Glomerular visceral epithelial cell (primary cell): ENCODE measurements at regions not wholly inside any gene's neighbourhood (a gene's known extent, or its start where the extent isn't known, plus 50 kb on each side); places are given as distances from the start of the nearest gene placed in this dataset.
"Not testable (repeated sequence)": the region's sequence is repeated elsewhere in the genome, so short reads cannot be mapped to it uniquely, and the experiment has no call there.

Experiments used
- DNase-seq: peaks from one replicate; pipeline ENCODE4 v3.0.0-alpha.2; 2016; ENCODE audit errors: extremely low spot score

DNA sequence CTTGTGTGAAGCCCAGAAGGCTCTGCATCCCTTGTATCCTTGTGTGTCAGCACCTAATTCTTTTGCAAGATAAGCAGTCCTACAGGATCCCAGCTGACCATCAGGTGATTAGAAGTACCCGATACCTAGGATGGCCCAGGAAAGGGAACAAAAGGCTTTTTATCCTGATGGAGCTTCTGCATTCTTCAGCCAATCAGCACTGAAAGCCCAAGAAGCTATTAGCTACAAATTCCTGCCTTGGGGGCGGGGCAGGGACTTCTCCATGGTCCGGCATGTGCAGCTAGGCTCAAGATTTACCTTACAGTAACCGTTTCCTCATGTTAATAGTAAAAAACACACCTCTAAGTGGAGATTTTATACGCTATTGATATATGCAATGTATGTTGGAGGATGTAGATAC is 264.6 kb upstream of the THUMPD2 start:
- no peak for DNase-seq

DNA sequence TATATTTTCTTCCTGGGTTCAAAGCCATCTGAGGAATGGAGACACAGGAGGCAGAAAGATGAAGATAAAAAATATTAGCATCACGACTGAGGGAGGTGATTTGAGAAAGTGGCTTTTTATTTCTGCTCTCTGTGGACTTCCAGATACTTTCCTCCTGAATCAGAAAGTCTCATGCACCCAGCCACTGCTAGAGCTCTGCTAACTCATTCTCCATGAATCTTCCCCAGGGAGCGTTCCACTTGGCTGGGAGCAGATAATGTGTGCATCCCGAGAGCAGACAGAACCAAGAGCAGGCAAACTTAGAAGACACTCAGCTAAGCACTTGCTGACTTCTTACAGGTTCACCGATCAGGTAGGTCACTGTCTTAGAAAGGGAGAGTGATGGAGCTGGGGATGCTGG is 264.1 kb upstream of the THUMPD2 start:
- peak; percentile 1 for DNase-seq

- DNase-seq = peak; percentile 7
Measured at GRCh38 chr2:40041422-40042382, 262.6 kb upstream of the THUMPD2 start.

DNA sequence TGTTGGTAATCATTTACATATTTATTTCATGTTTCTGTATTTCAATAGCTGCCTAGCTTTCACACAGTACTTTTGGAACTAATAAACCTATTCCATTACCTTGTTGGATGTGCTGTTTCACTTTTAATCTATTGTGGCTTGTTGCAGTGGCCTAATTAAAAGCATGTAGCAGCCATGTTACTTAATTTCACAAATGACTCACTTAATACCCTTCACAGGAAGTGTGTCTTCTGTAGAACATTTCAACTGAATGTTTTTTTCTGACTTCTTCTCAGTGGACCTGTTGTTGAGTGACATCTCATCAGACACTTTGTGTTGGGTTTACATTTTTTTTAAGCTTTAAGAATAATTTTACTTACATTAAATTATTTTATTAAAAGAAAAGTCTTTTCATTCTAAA is 260.5 kb upstream of the THUMPD2 start:
- DNase-seq = no peak

DNA sequence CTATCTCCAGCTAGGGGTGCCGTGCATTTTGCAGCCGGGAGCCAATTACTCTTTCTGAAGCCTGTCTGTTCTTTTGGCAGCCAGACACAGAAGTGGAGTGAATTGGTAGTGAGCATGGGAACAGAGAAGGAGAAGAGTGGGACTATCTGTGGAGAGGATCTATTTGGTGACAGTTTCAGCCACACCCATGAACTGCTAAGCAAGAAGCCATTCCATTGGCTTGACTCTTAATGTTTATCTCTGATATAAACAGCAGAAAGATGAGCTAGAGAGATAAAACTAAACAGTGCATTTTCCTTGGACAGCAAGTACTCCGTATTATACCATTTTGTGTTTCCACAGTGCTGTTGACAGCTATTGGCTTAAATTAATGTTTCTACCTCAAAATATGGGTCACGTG is 259.6 kb upstream of the THUMPD2 start:
- no peak for DNase-seq

- DNase-seq = no peak
Measured at GRCh38 chr2:40037303-40037702, 258.2 kb upstream of the THUMPD2 start.

GRCh38 chr2:40036241-40036640 is 257.2 kb upstream of the THUMPD2 start:
- DNase-seq = no peak

GRCh38 chr2:40034801-40035200 is 255.7 kb upstream of the THUMPD2 start:
- DNase-seq = no peak

DNA sequence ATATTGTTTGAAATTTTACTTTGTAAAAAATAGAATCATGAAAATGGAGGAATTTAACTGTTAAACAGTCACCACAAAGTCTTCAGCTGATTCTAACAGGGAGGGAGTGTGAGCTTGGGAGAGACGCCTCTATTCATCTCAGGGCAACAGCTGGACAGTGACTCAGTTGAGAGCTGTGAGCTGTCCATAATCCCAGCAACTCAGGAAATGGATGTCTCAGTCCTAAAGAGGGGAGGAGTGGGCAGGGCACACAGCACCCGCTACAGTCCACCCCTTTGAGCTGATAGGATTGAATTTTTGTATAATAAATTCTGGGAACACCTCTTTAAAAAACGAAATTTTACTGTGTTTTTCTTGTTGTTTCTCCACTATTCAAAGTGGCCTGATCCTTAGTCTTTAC is 255.1 kb upstream of the THUMPD2 start:
- DNase-seq = peak; percentile 2

GRCh38 chr2:40033781-40034180 is 254.7 kb upstream of the THUMPD2 start:
- no peak for DNase-seq

GRCh38 chr2:40032650-40033319 is 253.7 kb upstream of the THUMPD2 start:
- DNase-seq = peak; percentile 49

DNA sequence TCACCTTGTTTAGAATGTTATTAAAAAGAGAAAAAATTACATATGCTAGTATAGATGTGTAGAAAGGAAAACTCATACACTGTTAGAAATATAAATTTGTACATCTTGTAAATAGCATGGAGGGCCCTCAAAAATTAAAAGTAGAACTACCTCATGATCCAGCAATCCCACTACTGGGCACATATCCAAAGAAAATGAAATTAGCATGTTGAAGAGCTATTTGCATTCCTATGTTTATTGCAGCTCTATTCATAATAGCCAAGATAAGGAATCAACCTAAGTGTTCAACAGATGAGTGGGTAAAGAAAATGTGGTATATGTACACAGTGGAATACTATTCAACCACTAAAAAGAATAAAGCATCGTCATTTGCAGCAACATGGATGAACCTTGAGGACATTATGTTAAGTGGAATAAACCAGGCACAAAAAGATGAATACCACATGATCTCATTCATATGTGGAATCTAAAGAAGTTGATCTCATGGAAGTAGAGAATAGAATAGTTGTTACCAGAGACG is 251.5 kb upstream of the THUMPD2 start:
- DNase-seq = no peak

- DNase-seq = no peak
Measured at GRCh38 chr2:40028792-40029488, 249.9 kb upstream of the THUMPD2 start.

DNA sequence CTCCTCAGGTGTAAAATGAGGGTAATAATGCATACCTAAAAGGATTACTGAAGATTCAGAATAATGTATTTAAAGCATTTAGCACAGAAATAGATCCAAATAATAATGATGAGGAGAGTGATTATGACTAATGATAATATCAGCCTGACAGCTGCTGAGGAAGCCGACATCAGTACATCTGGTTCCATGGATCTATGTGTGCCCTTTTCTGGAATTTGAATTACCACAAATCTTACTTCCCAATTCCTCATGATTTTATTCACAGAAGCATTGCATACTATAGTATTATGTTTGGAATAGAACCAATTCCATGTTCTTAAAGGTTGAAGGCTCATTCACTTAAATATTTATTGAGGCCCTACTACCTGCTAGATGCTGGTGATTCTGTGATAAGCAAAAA is 248.9 kb upstream of the THUMPD2 start:
- no peak for DNase-seq

DNA sequence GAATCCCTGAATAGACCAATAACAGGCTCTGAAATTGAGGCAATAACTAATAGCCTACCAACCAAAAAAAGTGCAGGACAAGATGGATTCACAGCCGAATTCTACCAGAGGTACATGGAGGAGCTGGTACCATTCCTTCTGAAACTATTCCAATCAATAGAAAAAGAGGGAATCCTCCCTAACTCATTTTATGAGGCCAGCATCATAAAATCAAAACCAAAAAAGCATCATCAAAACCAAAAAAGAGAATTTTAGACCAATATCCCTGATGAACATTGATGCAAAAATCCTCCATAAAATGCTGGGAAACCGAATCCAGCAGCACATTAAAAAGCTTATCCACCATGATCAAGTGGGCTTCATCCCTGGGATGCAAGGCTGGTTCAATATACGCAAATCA is 246.2 kb upstream of the THUMPD2 start:
- DNase-seq = not testable (repeated sequence)

DNA sequence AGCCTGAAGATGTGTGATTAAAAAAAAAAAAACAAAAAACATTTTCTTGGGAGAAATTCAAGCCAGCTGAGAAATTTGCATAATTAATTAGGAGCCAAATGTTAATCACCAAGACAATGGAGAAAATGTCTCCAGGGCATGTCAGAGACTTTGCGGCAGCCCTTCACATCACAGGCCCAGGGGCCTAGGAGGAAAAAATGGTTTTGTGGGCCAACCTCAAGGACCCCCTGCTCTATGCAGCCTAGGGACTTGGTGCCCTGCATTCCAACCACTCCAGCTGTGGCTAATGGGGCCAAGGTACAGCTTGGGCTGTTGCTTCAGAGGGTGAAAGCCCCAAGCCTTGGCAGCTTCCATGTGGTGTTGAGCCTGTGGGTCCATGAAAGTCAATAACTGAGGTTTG is 241.9 kb upstream of the THUMPD2 start:
- no peak for DNase-seq

GRCh38 chr2:40016151-40016885 is 237.3 kb upstream of the THUMPD2 start:
- no peak for DNase-seq

- not testable (repeated sequence) for DNase-seq
Measured at GRCh38 chr2:40013962-40014361, 234.9 kb upstream of the THUMPD2 start.

DNA sequence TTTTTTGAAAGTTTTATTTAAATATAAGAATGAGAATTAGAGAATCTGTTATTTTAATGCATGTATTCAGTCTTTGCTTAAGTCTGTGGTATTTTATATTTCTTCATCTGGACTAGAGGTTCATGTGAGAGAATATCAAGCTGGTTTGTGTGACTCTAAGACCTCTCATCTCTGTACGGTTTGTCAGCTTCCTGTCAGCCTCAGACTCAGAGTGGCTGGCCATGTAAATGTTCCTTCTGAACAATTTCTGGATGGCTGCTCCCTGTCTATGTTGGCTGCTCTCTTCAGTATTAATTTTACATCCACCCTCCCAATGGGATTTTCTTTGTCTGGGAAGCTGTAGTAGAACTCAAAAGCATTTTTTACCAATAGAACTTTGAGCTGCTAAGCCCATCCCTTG is 225.3 kb upstream of the THUMPD2 start:
- no peak for DNase-seq

GRCh38 chr2:40002339-40002738 is 223.3 kb upstream of the THUMPD2 start:
- no peak for DNase-seq

DNA sequence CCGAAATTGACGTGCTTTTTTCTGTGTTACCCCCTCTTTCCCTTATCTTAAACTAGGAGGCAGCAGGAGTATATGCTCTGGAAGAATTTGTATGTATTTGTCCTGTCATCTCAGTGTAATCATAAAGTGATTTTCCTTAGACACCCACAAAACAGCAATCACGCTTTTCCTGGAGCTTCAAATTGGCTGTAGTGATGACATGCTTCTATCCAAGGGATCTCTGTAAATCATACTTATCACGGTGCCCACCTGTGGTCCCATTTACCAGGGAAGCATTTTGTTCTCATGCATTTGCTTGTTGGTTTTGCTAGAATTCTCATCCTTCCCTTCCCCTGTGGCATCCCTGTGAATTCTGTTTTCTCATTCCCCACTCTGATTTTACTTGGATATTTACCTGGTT is 220.8 kb upstream of the THUMPD2 start:
- DNase-seq = no peak

GRCh38 chr2:39998617-39999016 is 219.6 kb upstream of the THUMPD2 start:
- DNase-seq = no peak
